ENCODE measurements at regions not wholly inside any gene's neighbourhood (a gene's known extent, or its start where the extent isn't known, plus 50 kb on each side); places are given as distances from the start of the nearest gene placed in this dataset.

GRCh38 chr1:58390091-58390490, 156.4 kb downstream of the OMA1 start:
- TF ChIP-seq, protein P1, sequence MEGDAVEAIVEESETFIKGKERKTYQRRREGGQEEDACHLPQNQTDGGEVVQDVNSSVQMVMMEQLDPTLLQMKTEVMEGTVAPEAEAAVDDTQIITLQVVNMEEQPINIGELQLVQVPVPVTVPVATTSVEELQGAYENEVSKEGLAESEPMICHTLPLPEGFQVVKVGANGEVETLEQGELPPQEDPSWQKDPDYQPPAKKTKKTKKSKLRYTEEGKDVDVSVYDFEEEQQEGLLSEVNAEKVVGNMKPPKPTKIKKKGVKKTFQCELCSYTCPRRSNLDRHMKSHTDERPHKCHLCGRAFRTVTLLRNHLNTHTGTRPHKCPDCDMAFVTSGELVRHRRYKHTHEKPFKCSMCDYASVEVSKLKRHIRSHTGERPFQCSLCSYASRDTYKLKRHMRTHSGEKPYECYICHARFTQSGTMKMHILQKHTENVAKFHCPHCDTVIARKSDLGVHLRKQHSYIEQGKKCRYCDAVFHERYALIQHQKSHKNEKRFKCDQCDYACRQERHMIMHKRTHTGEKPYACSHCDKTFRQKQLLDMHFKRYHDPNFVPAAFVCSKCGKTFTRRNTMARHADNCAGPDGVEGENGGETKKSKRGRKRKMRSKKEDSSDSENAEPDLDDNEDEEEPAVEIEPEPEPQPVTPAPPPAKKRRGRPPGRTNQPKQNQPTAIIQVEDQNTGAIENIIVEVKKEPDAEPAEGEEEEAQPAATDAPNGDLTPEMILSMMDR (conservative IDR thresholded peaks at IDR 0.05; ENCODE audit: low read depth, low read length), result no peak
- no peak for TF ChIP-seq EZH2 (IDR thresholded peaks at IDR 0.05; ENCODE audit: borderline replicate concordance, low read depth, low read length, poor library complexity, severe bottlenecking)
